ENCODE measurements at regions not wholly inside any gene's neighbourhood (a gene's known extent, or its start where the extent isn't known, plus 50 kb on each side); places are given as distances from the start of the nearest gene placed in this dataset.
"Not testable (repeated sequence)": the region's sequence is repeated elsewhere in the genome, so short reads cannot be mapped to it uniquely, and the experiment has no call there.

GRCh38 chr6:109252261-109253041 lies 129.8 kb downstream of the CD164 start:
- DNase-seq: peak in 1 of 2 experiments; percentile 17

GRCh38 chr6:109251839-109252238 lies 130.4 kb downstream of the CD164 start:
- DNase-seq: no peak

DNA sequence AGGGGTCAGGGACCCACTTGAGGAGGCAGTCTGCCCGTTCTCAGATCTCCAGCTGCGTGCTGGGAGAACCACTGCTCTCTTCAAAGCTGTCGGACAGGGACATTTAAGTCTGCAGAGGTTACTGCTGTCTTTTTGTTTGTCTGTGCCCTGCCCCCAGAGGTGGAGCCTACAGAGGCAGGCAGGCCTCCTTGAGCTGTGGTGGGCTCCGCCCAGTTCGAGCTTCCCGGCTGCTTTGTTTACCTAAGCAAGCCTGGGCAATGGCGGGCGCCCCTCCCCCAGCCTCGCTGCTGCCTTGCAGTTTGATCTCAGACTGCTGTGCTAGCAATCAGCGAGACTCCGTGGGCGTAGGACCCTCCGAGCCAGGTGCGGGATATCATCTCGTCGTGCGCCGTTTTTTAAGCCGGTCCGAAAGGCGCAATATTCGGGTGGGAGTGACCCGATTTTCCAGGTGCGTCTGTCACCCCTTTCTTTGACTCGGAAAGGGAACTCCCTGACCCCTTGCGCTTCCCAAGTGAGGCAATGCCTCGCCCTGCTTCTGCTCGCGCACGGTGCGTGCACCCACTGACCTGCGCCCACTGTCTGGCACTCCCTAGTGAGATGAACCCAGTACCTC lies 131.6 kb downstream of the CD164 start:
- not testable (repeated sequence) for DNase-seq

DNA sequence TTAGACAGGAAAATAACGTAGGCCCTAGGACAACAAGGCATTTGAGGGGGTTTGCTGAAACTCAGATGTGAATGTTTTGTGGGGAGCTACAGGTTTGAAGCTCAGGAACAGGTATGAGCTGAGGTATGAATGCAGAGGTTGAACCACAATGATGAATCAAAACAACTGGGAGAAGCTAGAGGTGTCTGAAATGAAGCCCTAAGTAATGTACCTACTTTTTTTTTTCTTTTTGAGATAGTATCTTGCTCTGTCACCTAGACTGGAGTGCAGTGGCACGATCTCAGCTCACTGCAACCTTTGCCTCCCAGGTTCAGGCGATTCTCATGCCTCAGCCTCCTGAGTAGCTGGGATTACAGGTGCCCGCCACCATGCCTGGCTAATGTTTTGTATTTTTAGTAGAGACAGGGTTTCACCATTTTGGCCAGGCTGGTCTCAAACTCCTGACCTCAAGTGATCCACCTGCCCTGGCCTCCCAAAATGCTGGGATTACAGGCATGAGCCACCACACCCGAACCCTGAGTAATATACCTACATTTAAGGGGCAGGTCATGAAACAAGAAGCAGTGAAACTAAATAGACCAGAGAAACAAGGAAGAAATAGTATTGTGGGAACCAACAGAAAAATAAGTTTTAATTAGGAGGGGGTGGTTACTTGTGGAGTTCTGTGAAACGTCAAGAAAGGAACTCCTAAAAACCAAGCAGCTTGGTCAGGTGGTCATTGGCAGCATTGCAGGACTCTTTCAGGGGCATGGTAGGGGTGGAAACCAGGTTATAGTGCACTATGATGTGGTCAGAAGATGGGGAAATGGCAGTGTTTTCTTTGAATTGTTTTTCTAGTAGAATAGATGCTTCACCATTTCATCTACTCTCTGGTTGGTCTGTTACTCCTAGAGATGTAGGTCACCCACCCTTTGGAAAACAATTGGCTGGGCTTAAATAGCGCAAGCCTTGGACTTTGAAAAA lies 138.1 kb downstream of the CD164 start:
- DNase-seq: no peak

DNA sequence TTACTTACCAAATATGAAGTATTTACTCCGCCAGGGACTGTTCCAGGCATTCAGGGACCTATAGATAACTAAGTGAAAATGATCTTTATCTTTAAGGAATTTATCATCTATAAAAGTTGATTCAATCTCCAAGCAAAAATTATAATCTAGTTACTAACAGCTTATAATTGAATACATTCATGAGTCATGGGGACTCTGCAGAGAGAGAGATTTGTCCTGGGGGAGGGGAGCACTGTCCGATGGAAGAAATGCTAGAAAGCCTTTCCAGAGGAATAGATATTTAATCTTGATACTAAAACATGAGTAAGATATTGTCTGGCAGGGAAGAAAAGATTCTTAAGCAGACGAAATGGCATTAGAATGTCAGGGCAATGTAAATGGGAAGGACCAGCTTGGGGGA lies 139.3 kb downstream of the CD164 start:
- DNase-seq: no peak

DNA sequence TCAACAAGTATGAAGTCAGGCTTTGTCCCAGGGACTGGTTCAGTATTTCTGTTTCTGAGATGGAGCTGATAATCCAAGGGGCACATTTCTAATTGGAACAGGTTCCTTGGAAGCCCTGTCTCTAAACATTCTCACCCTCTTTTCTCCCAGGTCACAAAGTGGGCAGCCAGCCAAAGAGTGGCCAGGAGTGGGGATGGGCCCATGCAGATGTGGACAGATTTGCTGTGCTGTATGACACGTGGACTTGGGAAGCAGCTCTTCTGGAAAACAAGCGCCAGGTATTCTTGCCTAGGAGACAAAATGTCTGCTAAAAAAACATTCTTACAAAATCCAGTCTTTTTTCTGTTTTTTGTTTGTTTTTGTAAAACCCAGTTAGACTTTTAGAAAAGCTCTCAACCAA lies 140.2 kb downstream of the CD164 start:
- no peak for DNase-seq

GRCh38 chr6:109241199-109241598 lies 141.1 kb downstream of the CD164 start:
- DNase-seq: no peak

DNA sequence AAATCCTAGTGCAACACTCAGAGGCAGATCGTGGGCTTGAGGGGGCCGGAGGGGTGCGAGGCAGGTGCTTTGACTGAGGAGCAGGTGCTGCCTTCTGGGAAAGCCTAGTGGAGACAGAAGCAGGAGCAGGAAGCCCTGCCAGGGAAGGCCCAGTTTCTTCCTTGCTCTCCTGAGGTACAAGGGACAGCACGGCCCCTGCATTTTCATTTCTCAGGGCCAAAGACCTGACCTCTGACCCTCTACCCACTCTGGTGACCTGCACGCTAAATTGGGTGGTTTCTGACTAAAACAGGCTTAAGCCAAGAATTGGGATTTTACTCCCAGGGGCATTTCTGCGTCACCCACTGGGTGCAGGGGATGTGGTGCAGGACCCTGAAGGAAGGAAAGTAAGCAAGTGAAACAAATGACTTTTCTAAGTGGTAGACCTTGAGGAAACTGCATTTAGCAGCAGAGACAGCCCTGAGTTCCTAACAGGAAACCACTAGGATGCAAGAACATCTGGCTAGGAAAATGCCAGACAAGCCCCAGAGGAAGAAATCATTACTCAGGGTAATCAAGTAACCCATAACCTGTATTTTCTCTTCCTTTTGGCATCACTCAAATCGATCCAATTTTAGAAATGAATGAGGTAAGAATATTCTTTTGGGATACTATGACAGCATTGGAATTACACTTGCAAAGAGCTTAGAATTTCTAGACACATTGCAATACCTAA lies 141.7 kb downstream of the CD164 start:
- no peak for DNase-seq

- no peak for DNase-seq
Observed at GRCh38 chr6:109239651-109240321, 142.5 kb downstream of the CD164 start.

GRCh38 chr6:109239160-109239559 lies 143.1 kb downstream of the CD164 start:
- DNase-seq: no peak

GRCh38 chr6:109238396-109238795 lies 143.1 kb downstream of the CEP57L1 start:
- no peak for DNase-seq

DNA sequence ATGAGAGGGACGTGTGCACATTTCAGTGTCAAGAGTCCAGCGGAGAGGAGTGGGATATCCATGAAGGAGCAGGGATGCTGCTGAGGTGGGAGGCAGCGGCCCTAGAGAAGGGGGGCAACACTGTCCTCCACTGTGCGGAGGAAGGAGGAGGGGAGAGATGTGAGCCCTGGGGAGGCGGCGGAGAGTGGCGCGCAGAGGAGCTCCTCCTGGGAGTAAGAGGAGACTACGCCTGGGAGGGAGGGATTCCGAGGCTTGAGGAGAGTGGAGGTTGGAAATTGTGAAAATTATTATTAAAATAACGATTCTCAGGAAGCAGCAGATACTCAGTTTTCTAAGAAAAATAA lies 142.7 kb downstream of the CEP57L1 start:
- no peak for DNase-seq

DNA sequence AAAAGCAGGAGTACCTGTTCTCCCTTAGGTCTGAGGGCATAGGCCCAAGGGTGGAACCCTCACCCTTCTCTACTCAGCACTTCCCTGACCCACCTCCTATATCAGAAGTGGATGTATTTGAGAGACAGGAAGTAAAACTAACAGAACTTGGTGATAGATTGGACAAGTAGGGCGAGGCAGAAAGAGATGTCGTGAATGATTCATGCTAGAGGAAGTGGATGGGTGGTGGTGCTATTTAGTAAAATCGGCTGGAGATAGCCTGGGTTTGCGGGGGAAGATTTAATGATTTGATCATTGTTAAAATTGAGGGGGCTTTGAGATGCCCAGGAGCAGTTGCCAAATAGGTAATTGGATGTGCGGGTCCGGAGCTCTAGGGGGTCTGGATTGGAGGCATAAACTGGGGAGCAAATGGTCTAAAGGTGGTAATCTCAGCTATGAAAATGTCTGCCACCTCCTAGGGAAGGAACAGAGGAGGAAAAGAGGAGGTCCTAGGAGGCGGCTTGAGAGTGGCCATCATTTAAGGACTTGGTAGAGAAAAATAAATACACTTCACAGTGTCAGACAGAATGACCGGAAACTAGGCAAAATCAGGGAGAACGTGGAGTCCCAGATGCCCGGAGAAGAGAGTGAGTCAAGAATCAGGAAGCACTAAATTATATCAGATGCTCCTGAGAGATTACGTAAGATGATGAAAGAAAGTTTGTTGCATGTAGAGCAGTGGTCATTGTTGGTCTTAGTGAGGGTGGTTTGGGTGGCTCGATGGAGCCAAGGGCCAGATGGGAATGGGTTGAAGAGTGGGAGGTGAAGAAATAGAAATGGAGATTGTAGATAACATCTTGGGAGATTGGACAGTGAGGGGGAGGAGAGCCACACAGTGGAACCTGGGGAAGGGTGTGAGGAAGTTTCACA lies 142.0 kb downstream of the CEP57L1 start:
- no peak for DNase-seq

DNA sequence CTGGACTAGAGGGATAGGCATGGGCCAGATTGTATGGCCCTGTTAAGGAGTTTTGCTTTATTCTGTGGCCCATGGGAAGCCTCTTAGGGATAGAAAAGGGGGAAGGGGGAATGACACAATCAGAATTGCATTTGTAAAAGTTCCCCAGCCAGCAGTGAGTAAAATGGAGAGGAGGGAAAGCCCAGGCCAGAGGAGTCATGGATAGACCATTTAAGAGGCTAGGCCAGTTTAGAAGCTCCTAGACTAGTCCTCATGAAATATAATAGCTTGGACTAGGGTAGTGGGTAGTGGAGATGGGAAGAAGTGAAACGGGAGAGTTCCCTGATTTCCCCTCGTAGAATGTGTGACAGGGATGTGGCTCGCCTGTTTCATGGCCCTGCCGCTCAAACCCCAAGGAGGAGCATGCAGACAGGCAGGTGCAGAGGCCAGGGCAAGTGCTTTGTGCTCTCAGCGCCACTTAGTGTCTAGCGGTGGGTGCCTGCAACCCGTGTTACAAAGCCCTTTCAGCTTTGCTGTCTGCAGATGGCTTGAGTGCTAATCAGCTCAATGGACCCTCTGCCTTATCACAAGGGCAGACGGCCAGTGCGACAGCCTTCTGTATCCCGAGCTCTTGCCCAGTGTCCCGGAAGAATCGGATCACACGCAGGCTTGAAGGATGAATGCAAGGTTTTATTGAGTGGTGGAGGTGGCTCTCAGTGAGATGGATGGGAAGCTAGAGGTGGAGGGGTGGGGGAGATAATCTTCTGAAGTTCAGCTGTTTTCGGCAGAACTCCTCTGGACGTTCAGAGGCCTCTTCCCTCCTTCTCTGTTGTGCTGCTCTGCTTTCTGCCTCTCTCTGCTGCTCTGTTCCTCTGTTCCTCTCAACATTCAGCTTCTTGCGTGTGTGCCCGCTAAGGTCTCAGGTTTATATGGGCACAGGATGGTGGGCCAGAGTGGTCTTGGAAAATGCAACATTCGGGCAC lies 141.1 kb downstream of the CEP57L1 start:
- DNase-seq: peak in 1 of 2 experiments; percentile 35

- DNase-seq: no peak
Observed at GRCh38 chr6:109235481-109236038, 140.3 kb downstream of the CEP57L1 start.

DNA sequence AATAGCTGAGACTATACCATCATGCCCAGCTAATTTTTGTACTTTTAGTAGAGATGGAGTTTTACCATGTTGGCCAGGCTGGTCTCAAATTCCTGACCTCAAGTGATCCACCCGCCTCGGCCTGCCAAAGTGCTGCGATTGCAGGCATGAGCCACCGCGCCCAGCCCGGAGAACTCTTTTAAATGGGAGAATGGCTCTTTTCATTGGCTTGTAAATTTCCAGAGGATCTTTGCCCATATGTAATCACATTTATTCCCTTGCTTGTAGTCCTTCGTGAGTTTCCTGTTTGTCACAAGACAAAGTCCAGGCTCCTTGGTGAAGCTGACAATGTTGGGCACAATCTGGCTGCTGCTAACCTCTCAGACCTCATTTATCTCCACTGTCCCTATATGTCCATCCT lies 135.1 kb downstream of the CEP57L1 start:
- no peak for DNase-seq

- no peak for DNase-seq
Observed at GRCh38 chr6:109229536-109229935, 134.2 kb downstream of the CEP57L1 start.

- no peak for DNase-seq
Observed at GRCh38 chr6:109227646-109228045, 132.3 kb downstream of the CEP57L1 start.

DNA sequence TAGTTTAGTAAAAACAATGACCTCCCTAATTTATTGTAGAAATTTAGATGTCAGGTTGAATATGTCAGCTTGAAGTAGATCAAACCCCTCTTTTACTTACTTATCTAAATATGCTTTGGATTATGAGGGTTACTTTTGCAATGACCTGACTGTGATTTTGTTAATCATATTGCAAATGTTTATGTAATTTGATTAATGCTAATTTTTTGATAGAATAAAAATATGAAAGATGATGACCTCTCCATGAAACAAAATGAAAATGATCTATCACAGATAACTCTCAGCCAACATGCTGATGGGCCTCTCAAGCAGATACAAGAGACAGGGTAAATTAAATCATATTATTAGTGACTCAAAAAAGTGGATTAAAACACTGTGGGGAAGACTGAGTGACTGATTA lies 131.0 kb downstream of the CEP57L1 start:
- DNase-seq: no peak

DNA sequence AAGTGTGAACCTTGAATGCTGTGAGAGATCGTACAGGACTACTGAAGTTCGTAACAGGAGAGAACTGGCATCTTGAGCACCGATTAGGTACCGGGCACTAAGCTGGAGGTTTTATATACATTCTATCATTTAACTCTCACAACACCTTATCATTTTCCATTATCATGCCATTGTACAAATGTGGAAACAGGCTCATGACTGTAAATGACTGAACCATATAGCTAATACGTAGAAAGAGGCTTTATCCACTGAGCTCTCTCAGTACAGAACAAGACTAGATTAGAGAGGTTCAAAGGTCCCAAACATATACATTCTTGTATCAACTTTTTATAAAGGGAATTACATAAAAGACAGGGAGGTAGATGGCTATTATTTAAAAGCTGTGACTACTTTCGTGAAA lies 130.6 kb downstream of the CEP57L1 start:
- DNase-seq: no peak
